ENCODE measurements at regions not wholly inside any gene's neighbourhood (a gene's known extent, or its start where the extent isn't known, plus 50 kb on each side); places are given as distances from the start of the nearest gene placed in this dataset.
"Not testable (repeated sequence)": the region's sequence is repeated elsewhere in the genome, so short reads cannot be mapped to it uniquely, and the experiment has no call there.

DNA sequence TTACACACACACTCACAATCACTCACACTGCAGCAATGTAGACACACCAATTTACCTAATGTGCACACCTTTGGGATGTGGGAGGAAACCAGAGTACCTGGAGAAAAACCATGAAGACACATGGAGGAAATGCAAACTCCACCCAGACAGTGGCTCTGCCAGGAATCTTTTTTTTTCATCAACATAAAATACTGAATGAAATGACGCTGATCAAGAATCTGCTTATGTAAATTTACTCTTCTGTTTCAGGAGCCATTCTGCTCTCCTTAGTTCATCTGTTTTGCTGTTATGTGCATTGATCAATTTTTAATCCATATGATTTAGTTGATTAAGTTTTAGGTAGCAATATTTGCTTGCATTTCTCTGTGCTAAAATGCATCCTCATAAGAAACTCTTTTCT is 414.2 kb upstream of the CCDC54 start:
- ATAC-seq (no peak), DNase-seq (no peak)
- no peaks in the 10 kb centered on the region for H3K36me3 ChIP-seq
- TF ChIP-seq, protein P1, sequence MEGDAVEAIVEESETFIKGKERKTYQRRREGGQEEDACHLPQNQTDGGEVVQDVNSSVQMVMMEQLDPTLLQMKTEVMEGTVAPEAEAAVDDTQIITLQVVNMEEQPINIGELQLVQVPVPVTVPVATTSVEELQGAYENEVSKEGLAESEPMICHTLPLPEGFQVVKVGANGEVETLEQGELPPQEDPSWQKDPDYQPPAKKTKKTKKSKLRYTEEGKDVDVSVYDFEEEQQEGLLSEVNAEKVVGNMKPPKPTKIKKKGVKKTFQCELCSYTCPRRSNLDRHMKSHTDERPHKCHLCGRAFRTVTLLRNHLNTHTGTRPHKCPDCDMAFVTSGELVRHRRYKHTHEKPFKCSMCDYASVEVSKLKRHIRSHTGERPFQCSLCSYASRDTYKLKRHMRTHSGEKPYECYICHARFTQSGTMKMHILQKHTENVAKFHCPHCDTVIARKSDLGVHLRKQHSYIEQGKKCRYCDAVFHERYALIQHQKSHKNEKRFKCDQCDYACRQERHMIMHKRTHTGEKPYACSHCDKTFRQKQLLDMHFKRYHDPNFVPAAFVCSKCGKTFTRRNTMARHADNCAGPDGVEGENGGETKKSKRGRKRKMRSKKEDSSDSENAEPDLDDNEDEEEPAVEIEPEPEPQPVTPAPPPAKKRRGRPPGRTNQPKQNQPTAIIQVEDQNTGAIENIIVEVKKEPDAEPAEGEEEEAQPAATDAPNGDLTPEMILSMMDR (IDR thresholded peaks at IDR 0.05): no peak
- intact Hi-C loops (cut with DNase I): no loop called here
- no peak overlapping the region for H3K4me3 ChIP-seq
- no peaks in the 10 kb centered on the region for H3K9me3 ChIP-seq
- no peaks in the 10 kb centered on the region for H3K27me3 ChIP-seq
- H3K27ac ChIP-seq: no peak overlapping the region
- peaks cover 18% of the 10 kb centered on the region for H3K4me1 ChIP-seq

DNA sequence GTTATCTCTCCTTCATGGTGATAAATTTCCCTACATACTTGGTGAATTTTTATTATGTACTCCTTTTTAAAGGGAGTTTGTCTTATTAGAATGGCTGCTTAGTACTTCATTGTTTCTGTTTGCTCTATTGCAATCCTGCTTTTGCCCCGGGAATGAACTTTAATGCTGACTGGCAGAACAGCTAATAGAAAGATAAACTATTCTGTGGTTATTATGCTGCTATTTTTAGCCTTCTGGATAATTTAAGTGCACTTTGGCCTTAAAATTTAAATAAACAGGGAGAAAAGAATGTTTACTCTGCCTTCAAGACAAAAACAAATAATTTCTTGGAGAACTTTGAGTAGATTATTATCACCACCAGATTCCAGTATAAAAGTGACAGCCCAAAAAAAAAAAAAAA is 413.8 kb upstream of the CCDC54 start:
- Histone ChIP-seq H3K4me3 (no peak overlapping the region), H3K36me3 (no peaks in the 10 kb centered on the region), H3K9me3 (no peaks in the 10 kb centered on the region), H3K27ac (no peak overlapping the region), H3K27me3 (no peaks in the 10 kb centered on the region), H3K4me1 (peaks cover 18% of the 10 kb centered on the region)
- ATAC-seq: peak; percentile 60
- intact Hi-C loops (cut with DNase I): no loop called here
- TF ChIP-seq, protein P1 (IDR thresholded peaks at IDR 0.05): no peak
- no peak for DNase-seq

DNA sequence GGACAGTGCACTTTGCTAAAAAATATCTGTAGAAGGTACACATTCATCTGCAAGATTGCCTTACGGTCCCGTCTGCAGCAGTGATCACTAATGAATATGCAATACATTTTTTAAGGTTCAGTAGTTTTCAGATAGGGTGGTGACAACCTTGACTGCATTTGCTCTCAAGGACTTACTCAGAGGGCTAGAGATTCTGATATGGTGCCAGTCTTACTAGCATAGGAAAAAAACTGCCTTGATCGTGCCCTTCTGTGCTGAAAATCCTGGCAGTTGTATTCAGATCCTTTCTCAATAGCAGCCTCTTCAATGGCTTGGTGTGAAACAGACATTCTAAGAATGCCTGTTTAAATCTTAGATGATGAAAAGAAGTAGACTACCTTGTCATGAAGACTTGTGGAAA is 411.9 kb upstream of the CCDC54 start:
- Histone ChIP-seq H3K4me3 (no peak overlapping the region), H3K9me3 (no peaks in the 10 kb centered on the region), H3K4me1 (peaks cover 18% of the 10 kb centered on the region), H3K27ac (no peak overlapping the region), H3K36me3 (no peaks in the 10 kb centered on the region), H3K27me3 (no peaks in the 10 kb centered on the region)
- intact Hi-C loops (cut with DNase I): no loop called here
- ATAC-seq: no peak
- TF ChIP-seq, protein P1 (IDR thresholded peaks at IDR 0.05): no peak
- DNase-seq: no peak

DNA sequence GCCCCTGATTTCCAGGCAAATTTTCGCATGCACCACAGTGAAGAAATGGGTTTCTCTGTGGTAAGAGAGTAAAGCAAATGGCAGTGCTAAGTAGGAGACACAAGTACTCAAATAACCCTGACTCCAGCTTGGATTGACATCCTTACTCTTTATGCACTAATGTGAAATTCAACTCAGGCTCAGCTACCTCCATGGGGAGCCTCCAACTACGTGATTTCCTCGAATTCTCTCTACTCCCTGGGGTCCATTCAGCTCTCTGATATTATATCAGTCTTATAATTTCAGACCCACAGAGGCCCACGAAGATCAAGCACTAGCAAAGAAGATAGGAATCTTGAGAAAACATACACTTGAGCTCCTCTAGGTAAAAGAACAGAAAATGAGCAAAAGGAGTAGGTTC is 407.6 kb upstream of the CCDC54 start:
- DNase-seq (no peak), ATAC-seq (no peak)
- Histone ChIP-seq H3K27ac (no peak overlapping the region), H3K4me1 (peaks cover 3% of the 10 kb centered on the region), H3K9me3 (no peaks in the 10 kb centered on the region), H3K4me3 (no peak overlapping the region), H3K27me3 (no peaks in the 10 kb centered on the region), H3K36me3 (no peaks in the 10 kb centered on the region)
- TF ChIP-seq, protein P1 (IDR thresholded peaks at IDR 0.05): no peak
- intact Hi-C loops (cut with DNase I): no loop called here

DNA sequence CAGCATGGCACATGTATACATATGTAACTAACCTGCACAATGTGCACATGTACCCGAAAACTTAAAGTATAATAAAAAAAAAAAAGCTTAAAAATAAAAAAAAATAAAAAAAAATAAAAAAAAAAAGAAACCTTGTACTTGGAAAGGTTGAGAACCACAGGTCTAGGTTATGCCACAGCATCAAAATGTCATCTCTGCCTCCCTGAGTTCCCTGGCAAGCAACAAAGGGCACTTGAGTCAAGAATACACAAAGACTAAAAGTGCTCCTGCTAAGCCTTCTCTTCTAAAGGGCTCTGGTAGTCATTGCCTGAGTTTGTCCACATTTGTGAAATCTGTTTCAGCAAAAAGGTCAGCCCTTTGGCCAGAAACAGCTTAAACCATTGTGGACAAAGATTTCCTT is 395.8 kb upstream of the CCDC54 start:
- intact Hi-C loops (cut with DNase I): no loop called here

DNA sequence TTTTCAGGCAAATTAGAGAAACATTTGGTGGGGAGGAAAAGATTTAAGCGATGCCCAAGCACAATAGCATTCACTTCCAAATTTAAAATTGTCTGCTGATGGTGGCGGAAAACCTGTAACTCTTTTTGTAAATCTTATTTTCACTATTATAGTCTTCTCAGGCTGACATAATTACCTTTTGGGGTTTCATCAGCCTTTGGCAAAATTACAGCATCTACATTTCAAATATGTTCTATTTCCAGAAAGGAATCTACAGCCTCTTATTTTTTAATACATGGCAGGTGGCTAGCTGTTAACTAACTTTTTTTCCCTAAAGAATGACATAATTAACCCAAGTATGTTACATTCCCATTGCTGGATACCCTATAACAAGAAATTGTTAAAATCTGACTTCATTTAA is 391.5 kb upstream of the CCDC54 start:
- intact Hi-C loops (cut with DNase I): no loop called here
- Histone ChIP-seq H3K27ac (no peak overlapping the region), H3K36me3 (no peaks in the 10 kb centered on the region)

More for the DNA sequence above, 395.8 kb upstream of the CCDC54 start:
- Histone ChIP-seq H3K27ac (no peak overlapping the region), H3K4me1 (no peaks in the 10 kb centered on the region), H3K27me3 (no peaks in the 10 kb centered on the region), H3K36me3 (no peaks in the 10 kb centered on the region), H3K4me3 (no peak overlapping the region), H3K9me3 (no peaks in the 10 kb centered on the region)
- ATAC-seq (peak; percentile 38), DNase-seq (no peak)
- TF ChIP-seq, protein P1 (IDR thresholded peaks at IDR 0.05): no peak

DNA sequence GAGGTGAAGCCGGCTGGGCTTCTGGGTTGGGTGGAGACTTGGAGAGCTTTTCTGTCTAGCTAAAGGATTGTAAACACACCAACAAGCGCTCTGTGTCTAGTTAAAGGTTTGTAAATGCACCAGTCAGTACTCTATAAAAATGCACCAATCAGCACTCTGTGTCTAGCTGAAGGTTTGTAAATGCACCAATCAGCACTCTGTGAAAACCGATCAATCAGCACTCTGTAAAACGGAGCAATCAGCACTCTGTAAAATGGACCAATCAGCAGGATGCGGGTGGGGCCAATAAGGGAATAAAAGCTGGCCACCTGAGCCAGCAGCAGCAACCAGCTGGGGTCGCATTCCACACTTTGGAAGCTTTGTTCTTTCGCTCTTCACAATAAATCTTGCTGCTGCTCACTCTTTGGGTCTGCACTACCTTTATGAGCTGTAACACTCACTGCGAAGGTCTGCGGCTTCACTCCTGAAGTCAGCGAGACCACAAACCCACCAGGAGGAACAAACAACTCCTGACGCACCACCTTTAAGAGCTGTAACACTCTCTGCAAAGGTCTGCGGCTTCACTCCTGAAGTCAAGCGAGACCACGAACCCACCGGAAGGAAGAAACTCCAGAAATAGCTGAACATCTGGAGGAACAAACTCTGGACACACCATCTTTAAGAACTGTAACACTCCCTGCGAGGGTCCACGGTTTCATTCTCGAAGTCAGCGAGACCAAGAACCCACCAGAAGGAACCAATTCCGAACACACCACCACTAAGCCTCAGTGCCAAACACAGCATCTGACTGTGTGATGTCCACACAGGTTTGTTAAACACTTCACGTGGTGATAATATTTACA is 378.2 kb upstream of the CCDC54 start:
- H3K4me1 ChIP-seq; ATAC-seq; intact Hi-C loops (cut with DNase I): not testable (repeated sequence)

More for the DNA sequence above, 391.5 kb upstream of the CCDC54 start:
- no peak for ATAC-seq
- Histone ChIP-seq H3K4me3 (no peak overlapping the region), H3K9me3 (no peaks in the 10 kb centered on the region), H3K4me1 (no peaks in the 10 kb centered on the region), H3K27me3 (no peaks in the 10 kb centered on the region)
- DNase-seq: no peak
- TF ChIP-seq, protein P1 (IDR thresholded peaks at IDR 0.05): no peak

More for the DNA sequence above, 378.2 kb upstream of the CCDC54 start:
- H3K9me3 ChIP-seq, H3K4me3 ChIP-seq, H3K27me3 ChIP-seq, H3K27ac ChIP-seq, H3K36me3 ChIP-seq, DNase-seq: not testable (repeated sequence)
